ENCODE measurements at regions not wholly inside any gene's neighbourhood (a gene's known extent, or its start where the extent isn't known, plus 50 kb on each side); places are given as distances from the start of the nearest gene placed in this dataset.

GRCh38 chr1:38776466-38777065 lies 83.0 kb downstream of the RRAGC start:
- H3K27ac ChIP-seq (ENCODE audit: low read depth in 1 of 2, low read length in 2 of 2), result no peak overlapping the region
- no peak for DNase-seq (ENCODE audit: low spot score)
- H3K27me3 ChIP-seq (ENCODE audit: control insufficient read depth in 4 of 4, insufficient read depth in 4 of 4, low read length in 3 of 4), result peaks cover 0 to 5% (median 0%) of the 10 kb centered on the region in 4 donors
- no peaks in the 10 kb centered on the region for H3K9me3 ChIP-seq (ENCODE audit: control insufficient read depth in 4 of 4, low read length in 3 of 4)
- no peaks in the 10 kb centered on the region for H3K36me3 ChIP-seq (ENCODE audit: control insufficient read depth in 4 of 4, insufficient read depth in 3 of 4, low read depth in 1 of 4, low read length in 3 of 4)
- no peak for TF ChIP-seq GABPA (IDR thresholded peaks at IDR 0.05 in 1 of 2, conservative IDR thresholded peaks at IDR 0.05 in 1 of 2)
- no peak for TF ChIP-seq RXRA (IDR thresholded peaks at IDR 0.05)
- no peak for TF ChIP-seq REST (IDR thresholded peaks at IDR 0.05)
- TF ChIP-seq HNF4A (conservative IDR thresholded peaks at IDR 0.05), result no peak
- TF ChIP-seq HNF4G (IDR thresholded peaks at IDR 0.05), result no peak
- TF ChIP-seq JUND (IDR thresholded peaks at IDR 0.05), result no peak
- no peak for TF ChIP-seq ZBTB33 (IDR thresholded peaks at IDR 0.05)
- no peak for TF ChIP-seq CTCF (IDR thresholded peaks at IDR 0.05; ENCODE audit: low read depth, low read length, missing input control)
- no peak for TF ChIP-seq SP1 (IDR thresholded peaks at IDR 0.05)
- TF ChIP-seq YY1 (IDR thresholded peaks at IDR 0.05), result no peak
- no peak for TF ChIP-seq ATF3 (IDR thresholded peaks at IDR 0.05)
- TF ChIP-seq TAF1 (conservative IDR thresholded peaks at IDR 0.05), result no peak
- no peak for TF ChIP-seq NR2F2 (IDR thresholded peaks at IDR 0.05)
- TF ChIP-seq MAX (IDR thresholded peaks at IDR 0.05), result no peak
- no peak overlapping the region for H3K9ac ChIP-seq (ENCODE audit: low read depth in 1 of 2, low read length in 2 of 2)
- H3K4me1 ChIP-seq (ENCODE audit: control insufficient read depth in 4 of 4, insufficient read depth in 4 of 4, low read length in 3 of 4), result no peaks in the 10 kb centered on the region
- H3K4me3 ChIP-seq (ENCODE audit: low read depth in 1 of 3, low read length in 3 of 3), result no peak overlapping the region

GRCh38 chr1:38775175-38775845 lies 84.3 kb downstream of the RRAGC start:
- no peak for TF ChIP-seq ZBTB33 (IDR thresholded peaks at IDR 0.05)
- no peak for TF ChIP-seq HNF4G (IDR thresholded peaks at IDR 0.05)
- TF ChIP-seq YY1 (IDR thresholded peaks at IDR 0.05), result no peak
- TF ChIP-seq RAD21 (IDR thresholded peaks at IDR 0.05), result no peak
- no peak for TF ChIP-seq FOXA1 (IDR thresholded peaks at IDR 0.05)
- no peak for DNase-seq (ENCODE audit: low spot score)
- H3K27ac ChIP-seq (ENCODE audit: low read depth in 1 of 2, low read length in 2 of 2), result no peak overlapping the region
- no peaks in the 10 kb centered on the region for H3K4me1 ChIP-seq (ENCODE audit: control insufficient read depth in 4 of 4, insufficient read depth in 4 of 4, low read length in 3 of 4)
- peaks cover 0 to 3% (median 0%) of the 10 kb centered on the region in 4 donors for H3K27me3 ChIP-seq (ENCODE audit: control insufficient read depth in 4 of 4, insufficient read depth in 4 of 4, low read length in 3 of 4)
- no peaks in the 10 kb centered on the region for H3K36me3 ChIP-seq (ENCODE audit: control insufficient read depth in 4 of 4, insufficient read depth in 3 of 4, low read depth in 1 of 4, low read length in 3 of 4)
- no peaks in the 10 kb centered on the region for H3K9me3 ChIP-seq (ENCODE audit: control insufficient read depth in 4 of 4, low read length in 3 of 4)
- no peak overlapping the region for H3K9ac ChIP-seq (ENCODE audit: low read depth in 1 of 2, low read length in 2 of 2)
- H3K4me3 ChIP-seq (ENCODE audit: low read depth in 1 of 3, low read length in 3 of 3), result no peak overlapping the region
- WGBS, result 88% methylated on average over 9 of the region's 9 CpGs

Measured in liver (tissue), 8 donors.